Transverse colon (tissue), 4 donors: ENCODE measurements at regions not wholly inside any gene's neighbourhood (a gene's known extent, or its start where the extent isn't known, plus 50 kb on each side); places are given as distances from the start of the nearest gene placed in this dataset.

Experiments
- CTCF ChIP-seq, 5 experiments: fragments of 200-600 bp in 3 of 5; fragments of 450-650 bp in 2 of 5; sonication (generic) in 3 of 5; IDR thresholded peaks; 1 replicate in 2 of 5; 2 replicates in 3 of 5; pipeline ENCODE4 v1.5.1; 2016 to 2017; ENCODE audit warnings: antibody characterized with exemption in 5 of 5, inconsistent platforms in 3 of 5, mild to moderate bottlenecking in 2 of 5, moderate library complexity in 1 of 5
- POLR2A ChIP-seq: fragments of 450-650 bp; IDR thresholded peaks from one replicate; pipeline ENCODE4 v1.6.1; 2016; ENCODE audit warnings: antibody characterized with exemption, mild to moderate bottlenecking, moderate library complexity
- POLR2AphosphoS5 ChIP-seq, 3 donors: sonication (generic); formaldehyde crosslinking; IDR thresholded peaks; one replicate each; pipeline ENCODE4 v1.6.1; 2016; ENCODE audit warnings: antibody characterized with exemption in 3 of 3

GRCh38 chr11:38038777-38039176, 1440.7 kb upstream of the RAG2 start:
- no peak for TF ChIP-seq CTCF (IDR thresholded peaks at IDR 0.05)
- no peak for TF ChIP-seq POLR2A
- no peak for TF ChIP-seq POLR2AphosphoS5 (IDR thresholded peaks at IDR 0.05)
